ENCODE measurements at regions not wholly inside any gene's neighbourhood (a gene's known extent, or its start where the extent isn't known, plus 50 kb on each side); places are given as distances from the start of the nearest gene placed in this dataset.

DNA sequence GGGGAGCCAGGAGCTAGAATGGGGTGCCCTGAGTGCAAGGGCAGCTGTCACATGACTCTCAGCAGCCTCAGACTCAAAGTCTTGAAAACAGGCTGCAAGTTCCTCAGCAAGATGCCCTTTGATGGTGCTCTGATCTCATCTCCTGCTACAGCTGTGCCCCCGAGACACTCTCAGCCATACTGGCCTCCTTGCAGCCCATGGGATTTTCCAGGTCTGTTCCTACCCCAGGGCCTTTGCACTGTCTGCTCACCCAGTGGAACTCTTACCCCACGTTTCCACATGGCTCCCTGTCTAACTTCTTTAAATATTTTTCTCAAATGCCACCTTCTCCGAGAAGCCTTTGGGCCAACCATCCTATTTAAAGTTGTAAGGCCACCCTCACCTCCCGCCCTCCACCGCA, 146.9 kb downstream of the C16orf95 start:
- no peak for DNase-seq (ENCODE audit: low read depth)
- no peak overlapping the region for H3K4me3 ChIP-seq (ENCODE audit: control insufficient read depth, low read depth, low read length)
- TF ChIP-seq, protein P1, sequence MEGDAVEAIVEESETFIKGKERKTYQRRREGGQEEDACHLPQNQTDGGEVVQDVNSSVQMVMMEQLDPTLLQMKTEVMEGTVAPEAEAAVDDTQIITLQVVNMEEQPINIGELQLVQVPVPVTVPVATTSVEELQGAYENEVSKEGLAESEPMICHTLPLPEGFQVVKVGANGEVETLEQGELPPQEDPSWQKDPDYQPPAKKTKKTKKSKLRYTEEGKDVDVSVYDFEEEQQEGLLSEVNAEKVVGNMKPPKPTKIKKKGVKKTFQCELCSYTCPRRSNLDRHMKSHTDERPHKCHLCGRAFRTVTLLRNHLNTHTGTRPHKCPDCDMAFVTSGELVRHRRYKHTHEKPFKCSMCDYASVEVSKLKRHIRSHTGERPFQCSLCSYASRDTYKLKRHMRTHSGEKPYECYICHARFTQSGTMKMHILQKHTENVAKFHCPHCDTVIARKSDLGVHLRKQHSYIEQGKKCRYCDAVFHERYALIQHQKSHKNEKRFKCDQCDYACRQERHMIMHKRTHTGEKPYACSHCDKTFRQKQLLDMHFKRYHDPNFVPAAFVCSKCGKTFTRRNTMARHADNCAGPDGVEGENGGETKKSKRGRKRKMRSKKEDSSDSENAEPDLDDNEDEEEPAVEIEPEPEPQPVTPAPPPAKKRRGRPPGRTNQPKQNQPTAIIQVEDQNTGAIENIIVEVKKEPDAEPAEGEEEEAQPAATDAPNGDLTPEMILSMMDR (conservative IDR thresholded peaks at IDR 0.05; ENCODE audit: control insufficient read depth, insufficient read depth, low read depth, low read length), result no peak

DNA sequence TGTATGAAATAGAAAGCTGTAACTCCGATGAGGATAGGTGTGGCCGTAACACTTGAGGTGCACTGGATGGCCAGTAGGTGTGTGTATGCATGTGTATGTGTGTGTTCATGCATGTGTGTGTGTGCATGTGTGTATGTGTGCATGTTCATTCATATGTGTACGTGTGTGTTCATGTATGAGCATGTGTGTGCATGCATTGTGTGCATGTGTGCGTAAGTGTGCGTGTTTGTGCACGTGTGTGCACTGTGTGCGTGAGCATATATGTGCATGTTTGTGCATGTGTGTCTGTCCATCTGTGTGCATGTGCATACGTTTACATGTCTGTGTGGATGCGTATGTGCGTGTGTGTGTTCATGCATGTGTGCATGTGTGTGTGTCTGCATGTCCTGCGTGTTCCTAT, 145.5 kb downstream of the C16orf95 start:
- no peak for DNase-seq (ENCODE audit: low read depth)
- TF ChIP-seq, protein P1 (conservative IDR thresholded peaks at IDR 0.05; ENCODE audit: control insufficient read depth, insufficient read depth, low read depth, low read length), result no peak
- H3K4me3 ChIP-seq (ENCODE audit: control insufficient read depth, low read depth, low read length), result no peak overlapping the region

DNA sequence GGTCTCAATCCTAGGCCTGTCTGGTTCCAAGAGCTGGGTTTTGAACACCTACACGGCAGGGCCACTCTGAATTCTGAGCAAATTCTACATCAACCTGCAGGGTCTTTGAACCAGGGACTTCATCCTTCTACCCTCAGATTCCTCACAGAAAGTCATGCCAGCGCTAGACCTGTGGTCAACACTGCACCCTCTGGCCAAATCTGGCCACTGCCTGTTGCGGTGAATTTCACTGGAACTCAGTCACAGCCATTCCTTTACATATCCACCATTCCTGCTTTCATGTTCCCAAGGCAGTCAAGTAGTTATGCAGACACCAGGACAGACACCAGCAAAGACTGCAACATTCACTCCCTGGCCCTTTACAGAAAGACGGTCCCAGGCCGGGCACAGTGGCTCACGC, 144.6 kb downstream of the C16orf95 start:
- DNase-seq (ENCODE audit: low read depth), result no peak
- no peak overlapping the region for H3K4me3 ChIP-seq (ENCODE audit: control insufficient read depth, low read depth, low read length)
- TF ChIP-seq, protein P1 (conservative IDR thresholded peaks at IDR 0.05; ENCODE audit: control insufficient read depth, insufficient read depth, low read depth, low read length), result peak; percentile 17

DNA sequence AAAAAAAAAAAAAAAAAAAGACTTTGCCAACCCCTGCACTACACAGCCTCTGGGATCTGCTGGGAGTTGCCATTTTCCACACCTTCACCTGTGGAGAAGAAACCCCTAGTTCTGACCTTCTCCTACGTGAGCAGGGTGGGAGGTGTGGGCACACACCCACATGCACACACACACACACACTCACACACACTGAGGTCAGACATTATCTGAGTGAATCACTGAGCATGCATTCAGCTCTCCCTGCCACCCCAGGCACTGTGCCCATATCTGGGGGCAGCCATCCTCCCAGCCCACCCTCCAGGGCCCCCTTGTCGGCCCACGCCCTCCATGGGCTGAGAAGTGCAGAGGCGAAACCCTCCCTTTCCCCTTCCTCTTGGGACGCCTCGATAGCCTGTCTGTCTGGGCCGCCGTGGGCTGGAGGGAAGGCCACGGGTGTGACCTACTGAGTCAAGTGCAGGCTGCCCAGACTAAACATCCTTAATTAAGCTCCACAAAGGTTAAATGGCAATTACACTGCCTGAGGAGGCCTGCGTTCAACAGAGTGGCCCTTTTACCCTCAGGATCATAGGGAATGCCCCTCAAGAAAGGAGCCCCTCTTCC, 143.8 kb downstream of the C16orf95 start:
- no peak for DNase-seq (ENCODE audit: low read depth)
- no peak overlapping the region for H3K4me3 ChIP-seq (ENCODE audit: control insufficient read depth, low read depth, low read length)
- TF ChIP-seq, protein P1 (conservative IDR thresholded peaks at IDR 0.05; ENCODE audit: control insufficient read depth, insufficient read depth, low read depth, low read length), result no peak

DNA sequence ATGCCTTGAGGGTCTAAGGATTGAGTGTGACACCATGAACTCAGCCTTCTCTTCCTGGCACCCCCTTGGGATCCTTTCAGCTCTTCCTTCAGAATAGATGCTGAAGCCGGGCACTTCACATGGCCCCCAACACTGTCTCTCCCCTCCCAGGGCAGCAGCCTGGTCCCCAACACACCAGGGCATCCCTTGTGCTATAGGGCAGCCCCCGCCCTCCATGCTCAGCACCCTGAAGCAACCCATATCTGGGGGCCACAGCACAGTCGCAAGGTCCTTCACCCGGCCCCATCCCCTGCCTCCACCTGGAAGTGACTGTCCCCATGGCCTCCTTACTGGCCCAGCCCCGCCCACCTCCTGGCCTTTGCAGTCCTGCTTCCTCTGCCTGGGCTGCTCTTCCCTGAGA, 143.1 kb downstream of the C16orf95 start:
- no peak for DNase-seq (ENCODE audit: low read depth)

DNA sequence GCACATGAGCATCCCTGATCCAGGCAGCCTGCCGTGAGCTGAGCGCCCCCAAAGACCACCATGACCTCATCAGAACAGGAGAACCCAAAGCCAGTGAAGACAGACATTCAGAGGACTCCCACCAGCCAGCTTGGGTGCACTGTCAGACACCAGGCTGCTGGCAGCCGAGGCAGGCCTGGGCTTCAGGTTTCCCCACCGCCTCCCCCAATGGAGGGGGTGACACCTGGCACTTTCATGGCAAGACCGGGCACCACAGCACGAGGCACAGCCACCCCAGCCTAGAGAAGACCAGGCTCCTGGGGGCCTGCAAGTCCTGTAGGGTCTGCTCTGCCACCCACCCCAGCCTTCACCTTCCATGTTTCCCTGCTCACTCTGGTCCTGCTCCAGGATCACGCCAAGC, 140.5 kb downstream of the C16orf95 start:
- TF ChIP-seq, protein P1 (conservative IDR thresholded peaks at IDR 0.05; ENCODE audit: control insufficient read depth, insufficient read depth, low read depth, low read length), result no peak
- DNase-seq (ENCODE audit: low read depth), result no peak
- no peak overlapping the region for H3K4me3 ChIP-seq (ENCODE audit: control insufficient read depth, low read depth, low read length)

More for the DNA sequence above, 143.1 kb downstream of the C16orf95 start:
- no peak overlapping the region for H3K4me3 ChIP-seq (ENCODE audit: control insufficient read depth, low read depth, low read length)
- TF ChIP-seq, protein P1 (conservative IDR thresholded peaks at IDR 0.05; ENCODE audit: control insufficient read depth, insufficient read depth, low read depth, low read length), result no peak

DNA sequence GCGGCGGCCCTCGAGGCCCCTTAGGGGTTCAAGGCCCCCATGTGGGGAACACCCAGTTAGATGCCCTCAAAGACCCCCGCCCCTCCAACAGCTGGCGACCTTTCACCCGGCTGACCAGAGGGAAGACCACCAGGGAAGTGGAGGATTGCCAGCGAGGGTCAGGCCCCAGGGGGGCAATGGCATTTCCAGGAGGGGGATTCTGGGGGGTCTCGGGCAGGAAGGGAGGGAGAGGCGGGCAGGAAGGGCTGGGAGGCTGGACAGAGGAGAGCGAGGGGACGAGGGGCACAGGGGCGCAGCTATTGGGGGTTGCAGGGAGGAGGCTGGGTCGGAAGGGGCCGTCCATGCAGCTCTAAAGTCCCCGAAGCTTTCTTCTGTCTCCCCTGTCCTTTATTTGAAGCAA, 139.5 kb downstream of the C16orf95 start:
- no peak overlapping the region for H3K4me3 ChIP-seq (ENCODE audit: control insufficient read depth, low read depth, low read length)
- TF ChIP-seq, protein P1 (conservative IDR thresholded peaks at IDR 0.05; ENCODE audit: control insufficient read depth, insufficient read depth, low read depth, low read length), result no peak
- no peak for DNase-seq (ENCODE audit: low read depth)

All from fibroblast of mammary gland (primary cell).